ENCODE measurements at regions not wholly inside any gene's neighbourhood (a gene's known extent, or its start where the extent isn't known, plus 50 kb on each side); places are given as distances from the start of the nearest gene placed in this dataset.

DNA sequence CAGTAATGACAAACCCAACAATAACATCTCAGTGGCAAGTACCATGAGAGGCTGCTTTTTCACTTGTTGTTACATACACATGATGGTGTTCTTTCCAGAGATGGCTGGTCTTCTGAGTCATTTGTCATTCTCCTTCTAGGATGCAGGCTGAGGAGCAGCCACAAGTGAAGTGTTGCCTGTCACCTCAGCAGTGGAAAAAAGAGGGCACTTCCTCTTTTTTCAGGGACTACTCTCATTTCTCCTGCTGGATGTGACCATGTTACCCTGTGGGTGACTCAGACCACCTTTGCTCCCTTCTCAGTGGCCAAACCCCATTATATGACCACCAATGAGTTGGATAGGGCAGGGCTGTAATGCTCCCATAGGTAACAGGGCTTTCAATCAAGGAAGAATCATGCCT is 587.0 kb upstream of the ADAMTS16 start:
- Histone ChIP-seq H3K4me3 (ENCODE audit: low read depth, low read length) (no peak overlapping the region), H3K9me3 (ENCODE audit: control insufficient read depth, insufficient read depth, low read depth, low read length) (no peaks in the 10 kb centered on the region), H3K4me1 (ENCODE audit: control insufficient read depth, insufficient read depth, low read length) (no peaks in the 10 kb centered on the region), H3K36me3 (ENCODE audit: control insufficient read depth in 2 of 2, insufficient read depth in 1 of 2, low read length in 2 of 2) (no peaks in the 10 kb centered on the region), H3K27ac (ENCODE audit: extremely low read depth, low read depth, low read length) (no peak overlapping the region)
- TF ChIP-seq, protein P1, sequence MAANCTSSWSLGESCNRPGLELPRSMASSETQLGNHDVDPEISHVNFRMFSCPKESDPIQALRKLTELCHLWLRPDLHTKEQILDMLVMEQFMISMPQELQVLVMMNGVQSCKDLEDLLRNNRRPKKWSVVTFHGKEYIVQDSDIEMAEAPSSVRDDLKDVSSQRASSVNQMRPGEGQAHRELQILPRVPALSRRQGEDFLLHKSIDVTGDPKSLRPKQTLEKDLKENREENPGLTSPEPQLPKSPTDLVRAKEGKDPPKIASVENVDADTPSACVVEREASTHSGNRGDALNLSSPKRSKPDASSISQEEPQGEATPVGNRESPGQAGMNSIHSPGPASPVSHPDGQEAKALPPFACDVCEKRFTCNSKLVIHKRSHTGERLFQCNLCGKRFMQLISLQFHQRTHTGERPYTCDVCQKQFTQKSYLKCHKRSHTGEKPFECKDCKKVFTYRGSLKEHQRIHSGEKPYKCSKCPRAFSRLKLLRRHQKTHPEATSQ (tag by site-specific recombination; IDR thresholded peaks at IDR 0.05): no peak
- TF ChIP-seq BCL11B (tag by site-specific recombination; IDR thresholded peaks at IDR 0.05; ENCODE audit: low read depth) (no peak), ZNF184 (tag by site-specific recombination; IDR thresholded peaks at IDR 0.05) (no peak), ZFP41 (tag by site-specific recombination; IDR thresholded peaks at IDR 0.05; ENCODE audit: borderline replicate concordance) (no peak), ZNF585B (tag by site-specific recombination; IDR thresholded peaks at IDR 0.05) (no peak), ZNF707 (tag by site-specific recombination; IDR thresholded peaks at IDR 0.05) (no peak), ZNF138 (tag by site-specific recombination; IDR thresholded peaks at IDR 0.05; ENCODE audit: borderline replicate concordance) (no peak), ZNF433 (tag by site-specific recombination; IDR thresholded peaks at IDR 0.05; ENCODE audit: low read depth) (no peak)
- TF ChIP-seq, protein P2, sequence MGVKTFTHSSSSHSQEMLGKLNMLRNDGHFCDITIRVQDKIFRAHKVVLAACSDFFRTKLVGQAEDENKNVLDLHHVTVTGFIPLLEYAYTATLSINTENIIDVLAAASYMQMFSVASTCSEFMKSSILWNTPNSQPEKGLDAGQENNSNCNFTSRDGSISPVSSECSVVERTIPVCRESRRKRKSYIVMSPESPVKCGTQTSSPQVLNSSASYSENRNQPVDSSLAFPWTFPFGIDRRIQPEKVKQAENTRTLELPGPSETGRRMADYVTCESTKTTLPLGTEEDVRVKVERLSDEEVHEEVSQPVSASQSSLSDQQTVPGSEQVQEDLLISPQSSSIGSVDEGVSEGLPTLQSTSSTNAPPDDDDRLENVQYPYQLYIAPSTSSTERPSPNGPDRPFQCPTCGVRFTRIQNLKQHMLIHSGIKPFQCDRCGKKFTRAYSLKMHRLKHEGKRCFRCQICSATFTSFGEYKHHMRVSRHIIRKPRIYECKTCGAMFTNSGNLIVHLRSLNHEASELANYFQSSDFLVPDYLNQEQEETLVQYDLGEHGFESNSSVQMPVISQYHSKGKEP (tag by site-specific recombination; IDR thresholded peaks at IDR 0.05): no peak
- POLR2A ChIA-PET: no interaction called here
- CTCF ChIA-PET: no interaction called here

DNA sequence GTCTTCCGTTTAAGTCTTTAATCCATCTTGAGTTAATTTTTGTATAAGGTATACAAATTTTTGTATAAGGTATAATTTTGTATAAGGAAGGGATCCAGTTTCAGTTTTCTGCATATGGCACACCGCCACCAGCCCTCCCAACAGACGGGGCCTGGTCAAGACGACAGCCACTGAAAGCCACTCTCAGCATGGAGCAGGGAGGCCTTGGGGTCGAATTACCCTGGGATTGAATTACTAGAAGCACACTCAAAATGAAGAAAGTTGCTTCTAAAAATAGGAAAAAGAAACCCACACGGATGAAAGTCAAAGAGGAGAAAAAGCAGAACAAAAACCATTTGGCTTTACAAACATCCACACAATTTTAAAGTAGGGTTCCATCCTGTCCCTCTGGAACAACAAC is 586.2 kb upstream of the ADAMTS16 start:
- H3K36me3 ChIP-seq (ENCODE audit: control insufficient read depth in 2 of 2, insufficient read depth in 1 of 2, low read length in 2 of 2): no peaks in the 10 kb centered on the region
- no peak overlapping the region for H3K4me3 ChIP-seq (ENCODE audit: low read depth, low read length)
- CTCF ChIA-PET: no interaction called here
- H3K27ac ChIP-seq (ENCODE audit: extremely low read depth, low read depth, low read length): no peak overlapping the region
- no peaks in the 10 kb centered on the region for H3K4me1 ChIP-seq (ENCODE audit: control insufficient read depth, insufficient read depth, low read length)
- TF ChIP-seq ZNF529 (tag by site-specific recombination; IDR thresholded peaks at IDR 0.05; ENCODE audit: insufficient replicate concordance) (no peak), KLF7 (tag by site-specific recombination; IDR thresholded peaks at IDR 0.05; ENCODE audit: borderline replicate concordance) (no peak), SCRT2 (tag by site-specific recombination; IDR thresholded peaks at IDR 0.05) (no peak), ZNF561 (tag by site-specific recombination; IDR thresholded peaks at IDR 0.05; ENCODE audit: borderline replicate concordance) (no peak)
- TF ChIP-seq, protein P3, sequence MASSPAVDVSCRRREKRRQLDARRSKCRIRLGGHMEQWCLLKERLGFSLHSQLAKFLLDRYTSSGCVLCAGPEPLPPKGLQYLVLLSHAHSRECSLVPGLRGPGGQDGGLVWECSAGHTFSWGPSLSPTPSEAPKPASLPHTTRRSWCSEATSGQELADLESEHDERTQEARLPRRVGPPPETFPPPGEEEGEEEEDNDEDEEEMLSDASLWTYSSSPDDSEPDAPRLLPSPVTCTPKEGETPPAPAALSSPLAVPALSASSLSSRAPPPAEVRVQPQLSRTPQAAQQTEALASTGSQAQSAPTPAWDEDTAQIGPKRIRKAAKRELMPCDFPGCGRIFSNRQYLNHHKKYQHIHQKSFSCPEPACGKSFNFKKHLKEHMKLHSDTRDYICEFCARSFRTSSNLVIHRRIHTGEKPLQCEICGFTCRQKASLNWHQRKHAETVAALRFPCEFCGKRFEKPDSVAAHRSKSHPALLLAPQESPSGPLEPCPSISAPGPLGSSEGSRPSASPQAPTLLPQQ (tag by site-specific recombination; IDR thresholded peaks at IDR 0.05): no peak
- POLR2A ChIA-PET: no interaction called here
- H3K9me3 ChIP-seq (ENCODE audit: control insufficient read depth, insufficient read depth, low read depth, low read length): no peaks in the 10 kb centered on the region

DNA sequence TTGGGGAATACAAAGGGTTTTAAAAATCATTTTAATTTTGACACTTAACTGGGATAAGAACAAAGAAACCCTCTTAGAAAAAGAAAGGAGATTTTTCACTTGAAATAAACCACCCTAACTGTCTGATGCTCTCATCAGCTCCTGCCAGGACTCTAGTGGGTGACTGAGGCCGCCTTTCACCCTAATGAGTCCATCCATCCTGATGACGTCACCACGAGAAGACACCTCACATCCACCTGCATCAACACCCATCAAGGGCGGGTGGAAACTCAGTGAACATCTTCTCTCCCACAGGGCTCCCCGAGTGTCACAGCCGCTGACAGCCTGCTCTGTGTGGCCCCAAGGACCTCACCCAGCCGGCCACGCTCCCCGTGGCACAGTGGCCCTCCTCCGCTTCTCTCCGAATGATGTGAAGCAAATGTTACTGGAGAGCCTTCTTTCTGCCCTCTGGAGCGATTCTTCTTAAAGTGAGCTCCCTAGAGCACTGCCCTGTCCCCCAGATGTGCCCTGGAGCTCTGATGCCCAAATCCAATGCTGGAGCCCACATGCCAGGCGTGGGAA is 584.3 kb upstream of the ADAMTS16 start:
- no peak overlapping the region for H3K27ac ChIP-seq (ENCODE audit: extremely low read depth, low read depth, low read length)
- no peaks in the 10 kb centered on the region for H3K36me3 ChIP-seq (ENCODE audit: control insufficient read depth in 2 of 2, insufficient read depth in 1 of 2, low read length in 2 of 2)
- ChIA-PET POLR2A (no interaction called here), CTCF (no interaction called here)
- H3K4me3 ChIP-seq (ENCODE audit: low read depth, low read length): no peak overlapping the region
- TF ChIP-seq, protein P4, sequence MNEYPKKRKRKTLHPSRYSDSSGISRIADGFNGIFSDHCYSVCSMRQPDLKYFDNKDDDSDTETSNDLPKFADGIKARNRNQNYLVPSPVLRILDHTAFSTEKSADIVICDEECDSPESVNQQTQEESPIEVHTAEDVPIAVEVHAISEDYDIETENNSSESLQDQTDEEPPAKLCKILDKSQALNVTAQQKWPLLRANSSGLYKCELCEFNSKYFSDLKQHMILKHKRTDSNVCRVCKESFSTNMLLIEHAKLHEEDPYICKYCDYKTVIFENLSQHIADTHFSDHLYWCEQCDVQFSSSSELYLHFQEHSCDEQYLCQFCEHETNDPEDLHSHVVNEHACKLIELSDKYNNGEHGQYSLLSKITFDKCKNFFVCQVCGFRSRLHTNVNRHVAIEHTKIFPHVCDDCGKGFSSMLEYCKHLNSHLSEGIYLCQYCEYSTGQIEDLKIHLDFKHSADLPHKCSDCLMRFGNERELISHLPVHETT (tag by site-specific recombination; IDR thresholded peaks at IDR 0.05): no peak
- TF ChIP-seq, protein P5, sequence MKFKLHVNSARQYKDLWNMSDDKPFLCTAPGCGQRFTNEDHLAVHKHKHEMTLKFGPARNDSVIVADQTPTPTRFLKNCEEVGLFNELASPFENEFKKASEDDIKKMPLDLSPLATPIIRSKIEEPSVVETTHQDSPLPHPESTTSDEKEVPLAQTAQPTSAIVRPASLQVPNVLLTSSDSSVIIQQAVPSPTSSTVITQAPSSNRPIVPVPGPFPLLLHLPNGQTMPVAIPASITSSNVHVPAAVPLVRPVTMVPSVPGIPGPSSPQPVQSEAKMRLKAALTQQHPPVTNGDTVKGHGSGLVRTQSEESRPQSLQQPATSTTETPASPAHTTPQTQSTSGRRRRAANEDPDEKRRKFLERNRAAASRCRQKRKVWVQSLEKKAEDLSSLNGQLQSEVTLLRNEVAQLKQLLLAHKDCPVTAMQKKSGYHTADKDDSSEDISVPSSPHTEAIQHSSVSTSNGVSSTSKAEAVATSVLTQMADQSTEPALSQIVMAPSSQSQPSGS (tag by site-specific recombination; IDR thresholded peaks at IDR 0.05; ENCODE audit: low read depth): peak; percentile 55
- TF ChIP-seq, protein P6, sequence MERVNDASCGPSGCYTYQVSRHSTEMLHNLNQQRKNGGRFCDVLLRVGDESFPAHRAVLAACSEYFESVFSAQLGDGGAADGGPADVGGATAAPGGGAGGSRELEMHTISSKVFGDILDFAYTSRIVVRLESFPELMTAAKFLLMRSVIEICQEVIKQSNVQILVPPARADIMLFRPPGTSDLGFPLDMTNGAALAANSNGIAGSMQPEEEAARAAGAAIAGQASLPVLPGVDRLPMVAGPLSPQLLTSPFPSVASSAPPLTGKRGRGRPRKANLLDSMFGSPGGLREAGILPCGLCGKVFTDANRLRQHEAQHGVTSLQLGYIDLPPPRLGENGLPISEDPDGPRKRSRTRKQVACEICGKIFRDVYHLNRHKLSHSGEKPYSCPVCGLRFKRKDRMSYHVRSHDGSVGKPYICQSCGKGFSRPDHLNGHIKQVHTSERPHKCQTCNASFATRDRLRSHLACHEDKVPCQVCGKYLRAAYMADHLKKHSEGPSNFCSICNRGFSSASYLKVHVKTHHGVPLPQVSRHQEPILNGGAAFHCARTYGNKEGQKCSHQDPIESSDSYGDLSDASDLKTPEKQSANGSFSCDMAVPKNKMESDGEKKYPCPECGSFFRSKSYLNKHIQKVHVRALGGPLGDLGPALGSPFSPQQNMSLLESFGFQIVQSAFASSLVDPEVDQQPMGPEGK (tag by site-specific recombination; IDR thresholded peaks at IDR 0.05): no peak
- TF ChIP-seq ZNF394 (tag by site-specific recombination; IDR thresholded peaks at IDR 0.05; ENCODE audit: borderline replicate concordance) (no peak), ZNF701 (tag by site-specific recombination; IDR thresholded peaks at IDR 0.05) (no peak)
- H3K9me3 ChIP-seq (ENCODE audit: control insufficient read depth, insufficient read depth, low read depth, low read length): no peaks in the 10 kb centered on the region
- no peaks in the 10 kb centered on the region for H3K4me1 ChIP-seq (ENCODE audit: control insufficient read depth, insufficient read depth, low read length)
